Keratinocyte (primary cell): ENCODE measurements at regions not wholly inside any gene's neighbourhood (a gene's known extent, or its start where the extent isn't known, plus 50 kb on each side); places are given as distances from the start of the nearest gene placed in this dataset.
A peak's percentile ranks its signal among the peaks of the same experiment; 100 is the strongest.

Experiments
- DNase-seq: peaks from one replicate; pipeline ENCODE4 v3.0.0-alpha.2; 2011; ENCODE audit warnings: low read depth, missing footprints, low spot score
- FAIRE-seq: peaks from 2 replicates; lab custom pipeline; 2011; peaks lifted over from hg19 to GRCh38; lab: Jason Lieb, UNC
- H2AFZ ChIP-seq: 2 replicates; pipeline ENCODE4 v1.6.0; 2012; ENCODE audit warnings: low read length, control low read depth, inconsistent platforms; ENCODE audit not compliant: control insufficient read depth
- H3K27ac ChIP-seq: 2 replicates; pipeline ENCODE4 v1.5.1; 2011; ENCODE audit warnings: low read length; ENCODE audit not compliant: control insufficient read depth, insufficient read depth
- H3K27me3 ChIP-seq: 3 replicates; pipeline ENCODE4 v1.6.0; 2011; ENCODE audit warnings: low read length; ENCODE audit not compliant: control insufficient read depth, insufficient read depth; ENCODE audit errors: extremely low read depth
- H3K36me3 ChIP-seq, 2 experiments: 2 replicates in 1 of 2; 3 replicates in 1 of 2; pipeline ENCODE4 v1.5.1; 2011; ENCODE audit warnings: low read length in 2 of 2, mild to moderate bottlenecking in 1 of 2; ENCODE audit not compliant: control insufficient read depth in 2 of 2, insufficient read depth in 2 of 2; ENCODE audit errors: extremely low read depth in 1 of 2
- H3K4me1 ChIP-seq: 3 replicates; pipeline ENCODE4 v1.5.1; 2011; ENCODE audit warnings: low read length; ENCODE audit not compliant: control insufficient read depth, insufficient read depth; ENCODE audit errors: extremely low read depth
- H3K4me2 ChIP-seq: 3 replicates; pipeline ENCODE4 v1.6.0; 2011; ENCODE audit warnings: low read depth, low read length; ENCODE audit not compliant: control insufficient read depth, insufficient read depth; ENCODE audit errors: extremely low read depth
- H3K4me3 ChIP-seq, 3 experiments: fragments of 200-600 bp in 1 of 3; sonication (generic) in 1 of 3; 2 replicates in 2 of 3; 3 replicates in 1 of 3; pipeline ENCODE4 v1.5.1; 2011 to 2016; ENCODE audit warnings: low read length in 3 of 3, mild to moderate bottlenecking in 3 of 3, control low read depth in 2 of 3, inconsistent platforms in 1 of 3, low read depth in 1 of 3, mixed read lengths in 1 of 3, mixed run types in 1 of 3, moderate library complexity in 1 of 3; ENCODE audit not compliant: control insufficient read depth in 2 of 3, insufficient read depth in 2 of 3; ENCODE audit errors: extremely low read depth in 1 of 3
- H3K79me2 ChIP-seq: 2 replicates; pipeline ENCODE4 v1.6.0; 2012; ENCODE audit warnings: low read length; ENCODE audit not compliant: control insufficient read depth, insufficient read depth
- H3K9ac ChIP-seq: 3 replicates; pipeline ENCODE4 v1.6.0; 2011; ENCODE audit warnings: low read length; ENCODE audit not compliant: control insufficient read depth, insufficient read depth; ENCODE audit errors: extremely low read depth
- H3K9me1 ChIP-seq: 3 replicates; pipeline ENCODE4 v1.6.0; 2011; ENCODE audit warnings: low read length; ENCODE audit not compliant: control insufficient read depth, insufficient read depth; ENCODE audit errors: extremely low read depth
- H3K9me3 ChIP-seq: 2 replicates; pipeline ENCODE4 v1.5.1; 2012; ENCODE audit warnings: low read depth, low read length; ENCODE audit not compliant: control insufficient read depth
- H4K20me1 ChIP-seq: 3 replicates; pipeline ENCODE4 v1.6.0; 2011; ENCODE audit warnings: low read length; ENCODE audit not compliant: control insufficient read depth, insufficient read depth; ENCODE audit errors: extremely low read depth
- EZH2 ChIP-seq: IDR thresholded peaks from one replicate; pipeline ENCODE4 v1.6.1; 2012; ENCODE audit warnings: inconsistent platforms, mild to moderate bottlenecking, low read length, moderate library complexity
- dilution Hi-C: fragments of 300-500 bp; cut with MboI; formaldehyde crosslinking; loops from one replicate; pipeline ENCODE4 v1.7.0; 2020; ENCODE audit warnings: low sequenced_read_pairs; ENCODE audit not compliant: extremely low pct_ligation_motif_present
- TF ChIP-seq, protein P1 (sequence below), 3 experiments: IDR thresholded peaks in 1 of 3; conservative IDR thresholded peaks in 1 of 3; optimal IDR thresholded peaks in 1 of 3; 2 replicates in 2 of 3; 3 replicates in 1 of 3; pipeline versions ENCODE3 to v1.5.1; 2011; ENCODE audit warnings: low read length in 3 of 3, mild to moderate bottlenecking in 3 of 3, moderate library complexity in 2 of 3, control low read depth in 1 of 3, inconsistent platforms in 1 of 3; ENCODE audit not compliant: insufficient read depth in 2 of 3; ENCODE audit errors: extremely low read depth in 1 of 3

DNA sequence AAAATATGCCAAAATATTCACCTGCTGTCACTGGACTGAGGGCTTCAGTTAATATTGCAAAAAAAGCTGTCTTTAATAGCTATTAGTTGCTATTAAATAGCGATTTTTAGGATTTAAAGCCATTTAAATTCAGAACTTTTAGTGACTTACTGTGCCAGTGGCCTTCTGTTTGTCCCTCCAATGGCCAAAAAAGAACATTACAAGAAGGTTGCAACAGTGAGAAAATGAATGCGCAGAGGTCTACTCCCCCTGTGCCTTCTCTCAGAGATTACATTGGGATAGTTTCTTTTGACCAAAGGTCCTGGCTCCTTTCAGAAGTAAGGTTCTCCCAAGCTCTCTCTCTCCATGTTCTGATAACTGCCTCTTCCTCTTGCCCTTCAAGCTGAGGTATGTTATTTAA is 930.3 kb upstream of the ARRDC3 start:
- no peak for FAIRE-seq
- no peaks in the 10 kb centered on the region for H3K9me3 ChIP-seq
- no peaks in the 10 kb centered on the region for H3K9me1 ChIP-seq
- dilution Hi-C loops = no loop called here
- H3K27ac ChIP-seq = no peak overlapping the region
- H3K4me1 ChIP-seq = no peaks in the 10 kb centered on the region
- H2AFZ ChIP-seq = no peak overlapping the region
- no peaks in the 10 kb centered on the region for H4K20me1 ChIP-seq
- no peaks in the 10 kb centered on the region for H3K79me2 ChIP-seq
- TF ChIP-seq, protein P1, sequence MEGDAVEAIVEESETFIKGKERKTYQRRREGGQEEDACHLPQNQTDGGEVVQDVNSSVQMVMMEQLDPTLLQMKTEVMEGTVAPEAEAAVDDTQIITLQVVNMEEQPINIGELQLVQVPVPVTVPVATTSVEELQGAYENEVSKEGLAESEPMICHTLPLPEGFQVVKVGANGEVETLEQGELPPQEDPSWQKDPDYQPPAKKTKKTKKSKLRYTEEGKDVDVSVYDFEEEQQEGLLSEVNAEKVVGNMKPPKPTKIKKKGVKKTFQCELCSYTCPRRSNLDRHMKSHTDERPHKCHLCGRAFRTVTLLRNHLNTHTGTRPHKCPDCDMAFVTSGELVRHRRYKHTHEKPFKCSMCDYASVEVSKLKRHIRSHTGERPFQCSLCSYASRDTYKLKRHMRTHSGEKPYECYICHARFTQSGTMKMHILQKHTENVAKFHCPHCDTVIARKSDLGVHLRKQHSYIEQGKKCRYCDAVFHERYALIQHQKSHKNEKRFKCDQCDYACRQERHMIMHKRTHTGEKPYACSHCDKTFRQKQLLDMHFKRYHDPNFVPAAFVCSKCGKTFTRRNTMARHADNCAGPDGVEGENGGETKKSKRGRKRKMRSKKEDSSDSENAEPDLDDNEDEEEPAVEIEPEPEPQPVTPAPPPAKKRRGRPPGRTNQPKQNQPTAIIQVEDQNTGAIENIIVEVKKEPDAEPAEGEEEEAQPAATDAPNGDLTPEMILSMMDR (optimal IDR thresholded peaks at IDR 0.05 in 1 of 3, IDR thresholded peaks at IDR 0.05 in 1 of 3, conservative IDR thresholded peaks at IDR 0.05 in 1 of 3; ENCODE audit: extremely low read depth in 1 of 3, insufficient read depth in 2 of 3, low read length in 3 of 3) = no peak
- TF ChIP-seq EZH2 = no peak
- no peak overlapping the region for H3K9ac ChIP-seq
- no peaks in the 10 kb centered on the region for H3K27me3 ChIP-seq
- no peak overlapping the region for H3K4me2 ChIP-seq
- H3K4me3 ChIP-seq = no peak overlapping the region
- H3K36me3 ChIP-seq = no peaks in the 10 kb centered on the region
- no peak for DNase-seq

DNA sequence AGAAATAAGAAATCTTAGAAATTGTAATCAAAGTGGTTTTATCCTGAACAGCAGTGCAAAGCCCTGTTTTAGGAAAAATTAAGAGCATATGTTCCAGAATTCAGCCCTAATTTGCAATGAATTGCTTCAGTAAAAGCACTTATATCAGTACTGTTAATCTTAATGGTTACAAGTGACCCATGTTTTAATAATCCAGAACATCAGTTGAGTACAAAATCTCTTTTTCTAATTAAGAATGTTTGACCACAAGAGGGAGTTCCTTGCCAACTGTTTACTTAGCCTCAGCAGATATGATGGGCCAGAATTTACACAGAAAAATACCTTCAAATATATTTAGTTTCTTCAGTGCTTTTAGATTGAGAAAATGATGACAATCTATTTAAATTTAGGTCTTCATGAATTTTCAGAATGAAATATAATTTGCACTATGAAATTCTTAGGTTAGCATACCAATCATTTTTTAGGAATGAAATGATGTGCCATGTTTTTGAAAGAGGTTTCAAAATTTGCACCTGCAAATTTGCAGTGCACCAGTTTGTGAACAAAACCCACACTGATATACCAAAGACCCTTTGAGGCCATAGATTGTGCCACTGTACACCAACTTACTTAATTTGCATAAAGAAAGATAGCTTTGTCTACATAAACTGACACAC is 926.3 kb upstream of the ARRDC3 start:
- Histone ChIP-seq H4K20me1 (no peaks in the 10 kb centered on the region), H2AFZ (no peak overlapping the region), H3K9ac (no peak overlapping the region), H3K4me2 (no peak overlapping the region), H3K4me1 (no peaks in the 10 kb centered on the region), H3K36me3 (no peaks in the 10 kb centered on the region), H3K27me3 (no peaks in the 10 kb centered on the region), H3K79me2 (no peaks in the 10 kb centered on the region), H3K4me3 (no peak overlapping the region), H3K27ac (no peak overlapping the region), H3K9me1 (no peaks in the 10 kb centered on the region), H3K9me3 (no peaks in the 10 kb centered on the region)
- TF ChIP-seq EZH2 = no peak
- TF ChIP-seq, protein P1 (optimal IDR thresholded peaks at IDR 0.05 in 1 of 3, IDR thresholded peaks at IDR 0.05 in 1 of 3, conservative IDR thresholded peaks at IDR 0.05 in 1 of 3; ENCODE audit: extremely low read depth in 1 of 3, insufficient read depth in 2 of 3, low read length in 3 of 3) = peak in 2 of 3 experiments; percentile 19 to 24
- dilution Hi-C loops = no loop called here
- FAIRE-seq = no peak
- no peak for DNase-seq
